Activated B cell treated with CpG ODN at 0.5 μM for 24 hours (primary cell): ENCODE measurements at regions not wholly inside any gene's neighbourhood (a gene's known extent, or its start where the extent isn't known, plus 50 kb on each side); places are given as distances from the start of the nearest gene placed in this dataset.

Experiments used
- ATAC-seq: fragments of 200-7000 bp; cut with Tn5 transposase; one replicate; pipeline ENCODE4 v1.10.0; 2021; ENCODE audit warnings: low read depth, mild to moderate bottlenecking, moderate library complexity
- CTCF ChIA-PET: fragments of 350-600 bp; sonication (Branson Sonifier 250); formaldehyde crosslinking; loops from one replicate; lab custom pipeline; 2021; ENCODE audit warnings: antibody characterized with exemption; lab: Charles Lee
- POLR2A ChIA-PET: fragments of 350-600 bp; sonication (Branson Sonifier 250); formaldehyde crosslinking; loops from one replicate; lab custom pipeline; 2021; ENCODE audit warnings: antibody characterized with exemption; lab: Charles Lee
- DNase-seq: peaks from one replicate; pipeline ENCODE4 v3.0.0; 2022
- H3K27ac Mint-ChIP-seq: one replicate; pipeline ENCODE4 v1.8.0; 2020; ENCODE audit warnings: mixed read lengths
- H3K27me3 Mint-ChIP-seq: one replicate; pipeline ENCODE4 v1.8.0; 2021; ENCODE audit warnings: mixed read lengths
- H3K36me3 Mint-ChIP-seq: one replicate; pipeline ENCODE4 v1.8.0; 2021; ENCODE audit warnings: low read depth, mixed read lengths
- H3K4me1 Mint-ChIP-seq: one replicate; pipeline ENCODE4 v1.8.0; 2021; ENCODE audit warnings: mixed read lengths
- H3K4me3 Mint-ChIP-seq: one replicate; pipeline ENCODE4 v1.8.0; 2020; ENCODE audit warnings: mild to moderate bottlenecking, mixed read lengths
- H3K9me3 Mint-ChIP-seq: one replicate; pipeline ENCODE4 v1.8.0; 2020; ENCODE audit warnings: mixed read lengths
- CTCF ChIP-seq: fragments of 200-600 bp; IDR thresholded peaks from one replicate; pipeline ENCODE4 v1.8.0; 2022; ENCODE audit warnings: antibody characterized with exemption, mild to moderate bottlenecking
- intact Hi-C: fragments of 100-400 bp; cut with micrococcal nuclease; formaldehyde crosslinking; loops from one replicate; pipeline ENCODE4 v1.15.1; 2024

- H3K9me3 Mint-ChIP-seq = no peaks in the 10 kb centered on the region
- TF ChIP-seq CTCF = no peak
- no peak overlapping the region for H3K27ac Mint-ChIP-seq
- ChIA-PET CTCF (no interaction called here), POLR2A (no interaction called here)
- ATAC-seq = no peak
- H3K27me3 Mint-ChIP-seq = no peaks in the 10 kb centered on the region
- H3K4me3 Mint-ChIP-seq = no peak overlapping the region
- H3K36me3 Mint-ChIP-seq = no peaks in the 10 kb centered on the region
- intact Hi-C loops = no loop called here
- no peak for DNase-seq
- H3K4me1 Mint-ChIP-seq = no peaks in the 10 kb centered on the region
Measured at GRCh38 chr5:162503796-162504195, 436.2 kb downstream of the GABRG2 start.

- CTCF ChIA-PET = no interaction called here
- intact Hi-C loops = no loop called here
- no peak for ATAC-seq
- DNase-seq = no peak
- TF ChIP-seq CTCF = no peak
- Mint-ChIP-seq H3K4me1 (no peaks in the 10 kb centered on the region), H3K9me3 (peaks cover 16% of the 10 kb centered on the region), H3K4me3 (no peak overlapping the region), H3K27me3 (no peaks in the 10 kb centered on the region), H3K36me3 (no peaks in the 10 kb centered on the region), H3K27ac (no peak overlapping the region)
- POLR2A ChIA-PET = no interaction called here
Measured at GRCh38 chr5:162512935-162513565, 445.5 kb downstream of the GABRG2 start.

- intact Hi-C loops = no loop called here
- POLR2A ChIA-PET = no interaction called here
- no peak for ATAC-seq
- Mint-ChIP-seq H3K4me1 (no peaks in the 10 kb centered on the region), H3K36me3 (no peaks in the 10 kb centered on the region), H3K9me3 (peaks cover 16% of the 10 kb centered on the region), H3K27me3 (no peaks in the 10 kb centered on the region), H3K27ac (no peak overlapping the region), H3K4me3 (no peak overlapping the region)
- DNase-seq = no peak
- CTCF ChIA-PET = no interaction called here
- no peak for TF ChIP-seq CTCF
Measured at GRCh38 chr5:162514116-162514515, 446.5 kb downstream of the GABRG2 start.

- intact Hi-C loops = no loop called here
- Mint-ChIP-seq H3K9me3 (peaks cover 17% of the 10 kb centered on the region), H3K4me3 (no peak overlapping the region), H3K36me3 (no peaks in the 10 kb centered on the region), H3K27ac (no peak overlapping the region), H3K27me3 (no peaks in the 10 kb centered on the region), H3K4me1 (no peaks in the 10 kb centered on the region)
- ChIA-PET CTCF (no interaction called here), POLR2A (no interaction called here)
- ATAC-seq (no peak), DNase-seq (no peak)
- no peak for TF ChIP-seq CTCF
Measured at GRCh38 chr5:162520878-162521277, 453.3 kb downstream of the GABRG2 start.

GRCh38 chr5:162529209-162529608 lies 461.6 kb downstream of the GABRG2 start:
- no peak for ATAC-seq
- TF ChIP-seq CTCF = no peak
- POLR2A ChIA-PET = no interaction called here
- intact Hi-C loops = no loop called here
- CTCF ChIA-PET = no interaction called here
- H3K4me1 Mint-ChIP-seq = no peaks in the 10 kb centered on the region
- peaks cover 14% of the 10 kb centered on the region for H3K9me3 Mint-ChIP-seq
- H3K27me3 Mint-ChIP-seq = no peaks in the 10 kb centered on the region
- DNase-seq = no peak
- H3K27ac Mint-ChIP-seq = no peak overlapping the region
- no peak overlapping the region for H3K4me3 Mint-ChIP-seq
- H3K36me3 Mint-ChIP-seq = no peaks in the 10 kb centered on the region
